ENCODE measurements at regions not wholly inside any gene's neighbourhood (a gene's known extent, or its start where the extent isn't known, plus 50 kb on each side); places are given as distances from the start of the nearest gene placed in this dataset.

DNA sequence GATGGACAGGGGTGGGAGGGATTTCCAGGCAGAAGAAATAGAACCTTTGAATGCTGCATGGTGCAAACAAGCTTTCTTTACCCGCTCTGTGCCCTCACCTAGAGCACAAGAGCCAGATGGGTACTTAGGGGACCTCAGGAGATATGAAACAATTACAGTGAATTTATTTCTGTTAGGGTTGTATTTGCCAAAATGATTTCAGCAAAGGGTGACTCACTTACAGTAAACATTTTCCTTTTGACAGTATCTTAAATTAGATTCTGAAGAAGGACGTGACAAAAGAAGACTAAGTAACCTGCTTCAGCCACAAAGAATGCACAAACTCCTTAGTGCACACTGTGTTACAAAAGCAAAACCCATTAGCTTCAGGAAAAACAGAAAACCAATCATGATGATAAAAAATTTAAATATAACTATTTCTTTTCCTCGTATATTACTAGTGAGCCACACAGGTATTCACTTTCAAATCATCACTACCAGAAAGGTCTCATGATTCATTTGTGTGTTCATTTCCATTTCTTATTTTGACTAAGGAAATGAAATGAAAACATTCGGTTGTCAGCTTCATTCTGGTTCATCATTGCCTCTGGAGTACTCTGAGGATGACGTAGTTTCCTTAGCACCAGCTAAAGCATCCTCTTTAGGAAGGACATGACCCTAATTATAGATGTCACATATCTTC, 158.8 kb downstream of the NHLRC3 start:
- H3K36me3 Mint-ChIP-seq: no peaks in the 10 kb centered on the region
- no peak overlapping the region for H3K4me3 Mint-ChIP-seq
- CTCF ChIA-PET: no interaction called here
- peaks cover 13% of the 10 kb centered on the region for H3K27me3 Mint-ChIP-seq
- no peak for DNase-seq
- H3K4me1 Mint-ChIP-seq: peaks cover 9% of the 10 kb centered on the region
- ATAC-seq: peak; percentile 53
- no peaks in the 10 kb centered on the region for H3K9me3 Mint-ChIP-seq (ENCODE audit: low read depth)
- H3K27ac Mint-ChIP-seq: peak overlapping the region; percentile 24

DNA sequence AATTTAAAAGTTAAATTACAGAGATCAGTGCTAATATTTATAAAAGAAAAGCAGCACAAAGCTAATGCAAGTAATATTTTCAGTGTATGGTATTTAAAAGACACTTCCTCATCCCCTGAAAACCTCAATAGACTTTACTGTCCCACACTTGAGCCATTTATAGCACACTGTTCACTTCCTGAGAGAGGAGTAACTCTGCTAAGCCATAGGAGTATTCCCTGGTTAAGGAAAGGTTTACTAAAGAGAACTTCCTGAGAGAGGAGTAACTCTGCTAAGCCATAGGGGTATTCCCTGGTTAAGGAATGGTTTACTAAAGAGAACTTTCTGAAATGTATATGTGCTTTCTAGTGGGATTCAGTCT, 159.4 kb downstream of the NHLRC3 start:
- no peaks in the 10 kb centered on the region for H3K36me3 Mint-ChIP-seq
- no peak overlapping the region for H3K27ac Mint-ChIP-seq
- peaks cover 13% of the 10 kb centered on the region for H3K27me3 Mint-ChIP-seq
- H3K4me1 Mint-ChIP-seq: peaks cover 9% of the 10 kb centered on the region
- no peak for DNase-seq
- no peak overlapping the region for H3K4me3 Mint-ChIP-seq
- CTCF ChIA-PET: no interaction called here
- H3K9me3 Mint-ChIP-seq (ENCODE audit: low read depth): no peaks in the 10 kb centered on the region
- no peak for ATAC-seq

DNA sequence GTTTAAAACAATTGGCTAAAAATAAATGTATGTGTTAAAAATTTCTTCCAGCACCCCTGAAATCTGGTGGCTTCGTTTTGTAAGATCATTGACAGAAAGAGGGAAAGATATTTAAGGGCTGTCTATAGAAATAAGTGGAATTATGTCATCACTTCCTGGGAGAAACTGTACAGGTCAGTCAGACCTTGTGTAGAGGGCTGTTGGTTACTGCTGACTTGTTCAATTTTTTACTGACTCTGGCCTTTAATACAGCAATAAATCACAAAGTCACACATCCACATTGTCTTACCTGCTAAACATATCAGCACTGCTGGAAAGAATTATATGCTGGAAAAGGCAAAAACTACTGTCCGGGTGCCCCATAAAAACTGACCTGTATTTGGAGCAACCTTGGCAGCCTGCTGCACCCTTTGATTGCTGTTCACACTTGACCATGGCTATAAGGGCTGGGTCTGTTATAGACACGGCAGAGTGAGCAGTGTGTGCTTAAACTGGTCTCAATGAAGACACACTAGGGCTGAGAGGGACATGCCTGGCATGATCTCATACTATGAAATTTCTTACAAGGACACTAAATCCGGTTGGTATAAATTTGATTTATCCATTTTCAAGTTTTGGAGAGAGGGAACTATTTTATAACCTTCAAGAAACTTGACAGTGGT, 162.1 kb downstream of the NHLRC3 start:
- no peaks in the 10 kb centered on the region for H3K9me3 Mint-ChIP-seq (ENCODE audit: low read depth)
- ATAC-seq: no peak
- H3K27me3 Mint-ChIP-seq: peaks cover 5% of the 10 kb centered on the region
- no peak overlapping the region for H3K4me3 Mint-ChIP-seq
- no peak for DNase-seq
- CTCF ChIA-PET: no interaction called here
- no peak overlapping the region for H3K27ac Mint-ChIP-seq
- peaks cover 9% of the 10 kb centered on the region for H3K4me1 Mint-ChIP-seq
- no peaks in the 10 kb centered on the region for H3K36me3 Mint-ChIP-seq

DNA sequence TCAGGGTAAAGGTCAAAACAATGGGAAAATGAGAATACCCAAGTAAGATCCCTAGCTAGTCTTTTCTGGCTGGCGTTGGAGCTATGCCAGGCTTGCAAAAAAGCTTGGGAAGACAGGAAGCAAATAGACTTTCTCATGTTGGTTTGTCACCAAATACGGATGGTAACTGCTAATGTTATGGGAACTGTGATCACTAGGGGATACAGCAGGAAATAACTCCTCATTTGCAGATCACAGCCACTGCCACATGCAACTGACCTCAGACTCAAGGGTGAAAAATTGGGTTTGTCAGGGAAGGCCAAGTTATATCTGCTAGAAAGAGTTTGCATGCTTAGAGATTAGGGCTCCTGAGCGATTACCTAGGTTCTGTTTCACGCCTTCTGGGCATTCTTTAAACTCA, 162.9 kb downstream of the NHLRC3 start:
- Mint-ChIP-seq H3K4me1 (peaks cover 9% of the 10 kb centered on the region), H3K27ac (no peak overlapping the region), H3K36me3 (no peaks in the 10 kb centered on the region), H3K9me3 (ENCODE audit: low read depth) (no peaks in the 10 kb centered on the region), H3K27me3 (peaks cover 3% of the 10 kb centered on the region), H3K4me3 (no peak overlapping the region)
- no peak for DNase-seq
- CTCF ChIA-PET: no interaction called here
- no peak for ATAC-seq

DNA sequence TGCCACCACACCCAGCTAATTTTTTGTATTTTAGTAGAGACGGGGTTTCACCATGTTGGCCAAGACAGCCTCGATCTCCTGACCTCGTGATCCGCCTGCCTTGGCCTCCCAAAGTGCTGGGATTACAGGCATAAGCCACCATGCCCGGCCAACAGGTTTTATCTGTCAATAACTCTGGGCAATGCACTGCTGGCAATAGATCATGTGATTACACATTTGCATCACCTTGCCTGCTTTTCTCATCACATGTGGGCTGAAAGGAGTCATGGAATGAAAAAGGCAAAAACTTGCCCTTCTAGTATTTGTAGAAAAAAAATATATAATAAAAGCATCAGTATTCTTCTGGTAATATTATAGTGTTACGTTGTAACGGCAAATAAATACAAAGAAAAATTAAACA, 164.5 kb downstream of the NHLRC3 start:
- H3K9me3 Mint-ChIP-seq (ENCODE audit: low read depth): no peaks in the 10 kb centered on the region
- CTCF ChIA-PET: no interaction called here
- peaks cover 3% of the 10 kb centered on the region for H3K27me3 Mint-ChIP-seq

DNA sequence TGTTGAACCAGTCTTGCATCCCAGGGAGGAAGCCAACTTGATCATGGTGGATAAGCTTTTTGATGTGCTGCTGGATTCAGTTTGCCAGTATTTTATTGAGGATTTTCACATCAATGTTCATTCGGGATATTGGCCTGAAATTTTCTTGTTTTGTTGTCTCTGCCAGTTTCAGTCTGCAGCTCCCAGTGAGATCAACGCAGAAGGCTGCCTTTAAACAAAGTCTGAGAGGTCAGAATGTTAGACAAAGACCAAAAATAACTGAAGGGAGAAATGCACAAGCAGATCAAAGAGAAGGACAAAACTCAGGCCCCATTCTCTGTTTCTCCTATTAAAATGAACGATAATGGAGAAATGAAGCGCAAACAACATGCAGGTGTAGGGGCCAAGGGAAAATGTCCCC, 170.4 kb downstream of the NHLRC3 start:
- CTCF ChIA-PET: no interaction called here
- Mint-ChIP-seq H3K9me3 (ENCODE audit: low read depth) (no peaks in the 10 kb centered on the region), H3K27ac (no peak overlapping the region), H3K27me3 (no peaks in the 10 kb centered on the region), H3K4me1 (no peaks in the 10 kb centered on the region), H3K36me3 (no peaks in the 10 kb centered on the region), H3K4me3 (no peak overlapping the region)
- no peak for DNase-seq
- no peak for ATAC-seq

More for the DNA sequence above, 164.5 kb downstream of the NHLRC3 start:
- DNase-seq: no peak
- H3K4me1 Mint-ChIP-seq: no peaks in the 10 kb centered on the region
- no peak for ATAC-seq
- no peak overlapping the region for H3K27ac Mint-ChIP-seq
- H3K36me3 Mint-ChIP-seq: no peaks in the 10 kb centered on the region
- no peak overlapping the region for H3K4me3 Mint-ChIP-seq

DNA sequence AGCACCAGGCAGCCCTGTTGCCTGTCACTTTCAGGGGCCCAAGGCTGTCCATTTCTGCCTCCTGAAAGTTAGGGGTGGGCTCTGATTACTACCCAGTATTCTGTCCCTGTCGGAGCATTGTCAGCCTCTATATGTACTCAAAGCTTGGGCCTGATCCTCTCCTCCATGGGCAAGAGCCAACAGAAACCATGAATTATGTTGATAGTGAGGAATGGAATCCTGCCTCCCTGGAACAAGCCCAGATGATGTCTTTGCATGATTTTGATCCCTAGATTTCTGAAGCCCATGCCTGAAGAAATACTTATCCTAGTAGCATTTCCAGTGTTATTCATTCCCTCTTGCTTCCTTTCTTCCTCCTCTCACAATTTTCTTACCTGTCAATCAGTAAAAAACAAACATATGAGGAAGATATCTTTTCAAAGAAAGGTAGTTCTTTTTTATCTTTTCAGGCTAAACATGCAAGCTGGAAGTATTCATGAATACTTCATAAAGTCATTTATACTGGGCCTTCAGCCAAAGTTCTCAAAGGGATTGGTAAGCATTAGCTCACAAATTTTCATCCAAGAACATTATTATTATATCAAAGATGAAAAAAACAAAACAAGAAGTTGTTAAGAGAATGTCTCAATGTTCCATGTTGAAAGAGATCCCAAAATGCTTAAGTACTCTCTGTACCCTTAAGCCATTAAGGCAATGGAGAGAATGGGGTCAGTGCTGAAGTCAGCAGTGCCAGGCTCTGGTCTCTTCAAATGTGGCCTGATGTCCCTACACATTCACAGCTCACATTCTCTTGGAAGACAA, 171.7 kb downstream of the NHLRC3 start:
- Mint-ChIP-seq H3K9me3 (ENCODE audit: low read depth) (no peaks in the 10 kb centered on the region), H3K4me3 (no peak overlapping the region), H3K27ac (no peak overlapping the region), H3K36me3 (no peaks in the 10 kb centered on the region), H3K27me3 (peaks cover under 1% of the 10 kb centered on the region), H3K4me1 (no peaks in the 10 kb centered on the region)
- ATAC-seq (no peak), DNase-seq (no peak)
- CTCF ChIA-PET: no interaction called here

DNA sequence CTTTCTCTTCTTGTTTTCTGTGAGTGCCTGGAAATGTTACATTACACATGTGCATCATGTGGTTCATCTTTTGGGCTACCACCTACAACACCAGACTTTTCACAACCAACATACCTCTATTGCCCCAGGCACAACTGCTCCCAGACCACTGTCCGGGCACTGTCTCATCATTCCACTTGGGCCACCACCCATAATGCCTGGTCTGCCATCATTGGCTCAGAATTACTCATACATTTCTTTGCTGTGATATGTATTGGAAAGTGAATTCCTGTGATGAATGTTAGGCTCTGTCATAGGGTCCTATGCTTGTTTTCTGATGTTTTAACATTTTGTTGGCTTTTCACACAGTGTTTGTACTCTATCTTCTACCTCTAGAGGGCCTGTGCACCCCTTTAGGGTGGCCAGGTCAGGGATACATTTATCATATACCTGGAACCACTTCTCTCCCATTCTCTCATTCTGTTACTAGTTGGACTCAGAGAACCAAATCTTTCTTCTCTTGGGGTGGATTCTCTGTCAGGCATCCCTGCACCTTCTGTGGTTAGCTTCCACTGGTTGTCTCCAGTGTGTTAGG, 172.8 kb downstream of the NHLRC3 start:
- ATAC-seq (no peak), DNase-seq (no peak)
- CTCF ChIA-PET: no interaction called here
- H3K9me3 Mint-ChIP-seq (ENCODE audit: low read depth): no peaks in the 10 kb centered on the region
- no peak overlapping the region for H3K27ac Mint-ChIP-seq
- H3K4me3 Mint-ChIP-seq: no peak overlapping the region
- peaks cover 5% of the 10 kb centered on the region for H3K27me3 Mint-ChIP-seq
- H3K36me3 Mint-ChIP-seq: no peaks in the 10 kb centered on the region
- no peaks in the 10 kb centered on the region for H3K4me1 Mint-ChIP-seq

DNA sequence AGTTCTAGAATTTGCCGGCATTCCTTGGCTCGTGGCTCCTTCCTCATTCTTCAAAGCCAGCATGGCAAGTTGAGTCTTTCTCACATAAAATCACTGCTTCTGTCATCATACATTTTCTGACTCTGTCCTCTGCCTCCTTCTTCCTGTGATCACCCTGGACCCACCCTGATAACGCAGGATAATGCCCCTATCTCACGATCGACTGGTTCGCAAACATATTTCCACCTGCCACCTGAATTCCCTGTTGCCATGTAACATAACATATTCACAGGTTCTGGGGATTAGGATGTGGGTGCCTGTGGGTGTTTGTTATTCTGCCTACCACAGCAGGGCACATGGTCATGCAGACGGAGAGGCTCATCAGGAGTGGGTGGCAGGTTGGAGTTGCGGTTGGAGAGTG, 177.7 kb downstream of the NHLRC3 start:
- Mint-ChIP-seq H3K9me3 (ENCODE audit: low read depth) (no peaks in the 10 kb centered on the region), H3K4me1 (no peaks in the 10 kb centered on the region), H3K36me3 (no peaks in the 10 kb centered on the region), H3K27me3 (peaks cover 5% of the 10 kb centered on the region), H3K4me3 (no peak overlapping the region), H3K27ac (no peak overlapping the region)
- CTCF ChIA-PET: no interaction called here
- ATAC-seq: no peak
- DNase-seq: no peak

DNA sequence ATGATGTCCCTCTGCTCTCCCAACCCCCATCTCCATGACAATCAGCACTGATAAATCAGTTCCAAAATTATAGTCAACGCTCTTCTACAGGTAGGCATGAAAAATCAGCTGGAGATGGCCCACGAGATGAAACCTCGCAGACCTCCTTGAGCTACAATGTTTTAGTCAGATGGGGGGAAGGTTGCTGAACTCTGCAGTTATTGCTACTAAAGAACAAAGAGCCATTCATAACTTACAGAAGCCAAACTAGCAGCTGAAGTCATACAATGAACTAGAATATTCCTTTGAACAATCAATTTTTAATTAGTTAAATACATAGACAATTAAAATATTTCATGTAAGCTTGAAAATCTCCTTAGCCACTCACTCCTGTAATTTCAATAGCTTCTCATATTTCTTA, 179.2 kb downstream of the NHLRC3 start:
- DNase-seq (no peak), ATAC-seq (no peak)
- Mint-ChIP-seq H3K36me3 (no peaks in the 10 kb centered on the region), H3K9me3 (ENCODE audit: low read depth) (no peaks in the 10 kb centered on the region), H3K27ac (no peak overlapping the region), H3K4me3 (no peak overlapping the region), H3K27me3 (peaks cover 5% of the 10 kb centered on the region), H3K4me1 (no peaks in the 10 kb centered on the region)
- CTCF ChIA-PET: no interaction called here

DNA sequence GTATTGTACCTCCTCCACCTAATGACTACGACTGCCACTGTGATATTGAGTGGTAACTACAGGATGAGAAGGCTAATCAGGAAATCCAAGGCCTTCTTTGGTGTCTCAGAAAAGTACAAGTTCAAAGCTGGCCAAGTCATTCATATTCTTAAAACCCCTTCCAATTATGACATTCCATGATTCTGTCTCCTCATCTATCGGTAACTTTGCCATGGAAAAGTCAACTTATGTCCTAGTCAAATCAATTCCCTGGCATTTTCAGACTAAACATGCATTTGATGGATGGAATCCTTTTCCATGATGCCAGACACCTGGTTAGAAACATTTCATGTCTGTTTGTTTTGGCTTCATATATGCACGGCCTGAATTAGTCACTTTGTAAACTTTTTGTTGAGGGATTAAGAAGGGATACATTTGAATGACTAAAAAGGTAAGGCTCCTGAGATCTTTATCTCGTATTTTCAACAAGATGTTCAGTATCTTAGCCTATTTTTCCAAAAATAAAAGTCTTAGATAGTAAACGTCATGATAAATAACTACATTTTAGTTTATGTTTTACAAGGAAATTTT, 186.5 kb downstream of the NHLRC3 start:
- ATAC-seq: no peak
- Mint-ChIP-seq H3K27ac (no peak overlapping the region), H3K9me3 (ENCODE audit: low read depth) (no peaks in the 10 kb centered on the region), H3K27me3 (peaks cover 4% of the 10 kb centered on the region), H3K36me3 (no peaks in the 10 kb centered on the region), H3K4me3 (no peak overlapping the region), H3K4me1 (no peaks in the 10 kb centered on the region)
- CTCF ChIA-PET: no interaction called here
- DNase-seq: no peak

DNA sequence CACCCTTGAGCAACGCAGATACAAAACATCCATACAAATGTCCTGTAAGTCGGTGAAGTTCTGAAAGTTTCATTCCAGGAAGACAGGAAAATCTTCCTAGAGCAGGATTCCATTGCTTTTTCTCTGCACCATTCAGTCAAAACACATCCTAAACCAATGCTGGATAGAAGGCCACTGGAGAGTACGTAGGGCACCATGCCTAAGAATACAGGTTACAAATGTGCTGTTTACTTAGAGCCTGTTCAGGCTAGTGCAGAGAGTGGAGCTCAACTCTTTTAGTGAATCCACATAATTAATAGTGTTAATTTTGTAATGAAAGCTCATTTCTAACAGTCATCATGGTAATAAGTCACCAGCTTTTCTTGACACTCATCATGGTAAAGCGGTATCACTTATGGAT, 187.6 kb downstream of the NHLRC3 start:
- Mint-ChIP-seq H3K4me1 (no peaks in the 10 kb centered on the region), H3K9me3 (ENCODE audit: low read depth) (no peaks in the 10 kb centered on the region), H3K27me3 (peaks cover 4% of the 10 kb centered on the region), H3K27ac (no peak overlapping the region), H3K36me3 (no peaks in the 10 kb centered on the region), H3K4me3 (no peak overlapping the region)
- DNase-seq: no peak
- CTCF ChIA-PET: interaction anchor here (1.0 kb wide), 1 partner anchor 112 kb away, joined by 3 read pairs; no protein-coding TSS in a partner anchor
- no peak for ATAC-seq

DNA sequence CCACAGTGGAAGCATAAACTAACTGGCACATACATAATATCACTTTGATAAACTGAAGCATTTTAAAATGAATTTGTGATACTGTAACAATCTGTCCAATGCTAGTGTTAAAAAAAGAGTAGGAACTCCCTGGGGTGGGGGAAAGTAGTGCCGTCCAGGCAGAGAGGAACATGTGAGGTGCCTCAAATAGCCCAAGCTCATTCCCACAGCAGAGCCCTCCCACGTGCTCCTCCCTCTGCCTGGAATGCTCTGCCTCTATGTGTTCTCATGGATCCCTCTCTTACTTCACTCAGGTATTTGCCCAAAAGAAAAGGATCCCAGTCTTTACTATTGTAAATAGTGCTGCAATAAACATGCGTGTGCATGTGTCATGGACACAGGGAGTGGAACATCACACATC, 188.1 kb downstream of the NHLRC3 start:
- Mint-ChIP-seq H3K36me3 (no peaks in the 10 kb centered on the region), H3K4me1 (no peaks in the 10 kb centered on the region), H3K4me3 (no peak overlapping the region), H3K9me3 (ENCODE audit: low read depth) (no peaks in the 10 kb centered on the region), H3K27ac (no peak overlapping the region), H3K27me3 (peaks cover 4% of the 10 kb centered on the region)
- no peak for DNase-seq
- no peak for ATAC-seq
- CTCF ChIA-PET: no interaction called here

Data from activated CD8-positive, alpha-beta memory T cell treated with anti-CD3 and anti-CD28 coated beads, Interleukin-2, amount 10 ng/mL, durations not matched to agents 7 days and 5 days (primary cell).